Panc1 (cell line): ENCODE measurements at regions not wholly inside any gene's neighbourhood (a gene's known extent, or its start where the extent isn't known, plus 50 kb on each side); places are given as distances from the start of the nearest gene placed in this dataset.

ENCODE experiments used
- CTCF ChIP-seq: fragments of 450-650 bp; IDR thresholded peaks from 2 replicates; pipeline ENCODE4 v1.5.1; 2017; ENCODE audit warnings: mild to moderate bottlenecking
- POLR2AphosphoS5 ChIP-seq: IDR thresholded peaks from 2 replicates; pipeline ENCODE4 v1.6.1; 2012; ENCODE audit warnings: mild to moderate bottlenecking, low read depth, low read length, moderate library complexity
- SIN3A ChIP-seq: IDR thresholded peaks from 2 replicates; pipeline ENCODE4 v1.6.1; 2012; ENCODE audit warnings: low read depth, mild to moderate bottlenecking, low read length, moderate library complexity, borderline replicate concordance; ENCODE audit not compliant: insufficient read depth
- TF ChIP-seq, protein P1 (sequence below), 2 experiments: IDR thresholded peaks; 2 replicates each; pipeline ENCODE4 v1.6.1; 2011 to 2012; ENCODE audit warnings: low read depth in 2 of 2, control low read depth in 1 of 2, low read length in 1 of 2, mild to moderate bottlenecking in 1 of 2, moderate library complexity in 1 of 2; ENCODE audit not compliant: insufficient read depth in 1 of 2

DNA sequence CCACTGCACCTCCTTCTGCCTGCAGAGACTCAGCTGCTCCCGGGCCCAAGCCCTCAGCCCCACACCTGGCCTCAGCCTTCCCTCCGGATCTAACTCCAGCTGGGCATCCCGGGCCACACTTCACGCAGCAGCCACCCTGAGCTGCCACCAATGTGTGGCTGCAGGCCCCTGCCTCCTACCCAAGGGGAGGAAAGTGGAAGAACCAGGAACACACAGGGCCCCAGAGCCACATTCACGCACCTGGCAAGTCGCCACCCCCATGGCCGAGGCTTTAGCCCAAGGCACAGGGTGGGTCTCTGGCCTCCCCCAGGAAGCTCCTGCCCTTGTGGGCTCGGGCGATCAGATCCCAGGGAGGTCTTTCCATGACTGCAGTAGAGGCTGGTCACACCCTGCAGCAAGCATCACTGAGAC is 345.6 kb downstream of the CTTN start:
- TF ChIP-seq CTCF (no peak), POLR2AphosphoS5 (no peak), SIN3A (no peak)
- TF ChIP-seq, protein P1, sequence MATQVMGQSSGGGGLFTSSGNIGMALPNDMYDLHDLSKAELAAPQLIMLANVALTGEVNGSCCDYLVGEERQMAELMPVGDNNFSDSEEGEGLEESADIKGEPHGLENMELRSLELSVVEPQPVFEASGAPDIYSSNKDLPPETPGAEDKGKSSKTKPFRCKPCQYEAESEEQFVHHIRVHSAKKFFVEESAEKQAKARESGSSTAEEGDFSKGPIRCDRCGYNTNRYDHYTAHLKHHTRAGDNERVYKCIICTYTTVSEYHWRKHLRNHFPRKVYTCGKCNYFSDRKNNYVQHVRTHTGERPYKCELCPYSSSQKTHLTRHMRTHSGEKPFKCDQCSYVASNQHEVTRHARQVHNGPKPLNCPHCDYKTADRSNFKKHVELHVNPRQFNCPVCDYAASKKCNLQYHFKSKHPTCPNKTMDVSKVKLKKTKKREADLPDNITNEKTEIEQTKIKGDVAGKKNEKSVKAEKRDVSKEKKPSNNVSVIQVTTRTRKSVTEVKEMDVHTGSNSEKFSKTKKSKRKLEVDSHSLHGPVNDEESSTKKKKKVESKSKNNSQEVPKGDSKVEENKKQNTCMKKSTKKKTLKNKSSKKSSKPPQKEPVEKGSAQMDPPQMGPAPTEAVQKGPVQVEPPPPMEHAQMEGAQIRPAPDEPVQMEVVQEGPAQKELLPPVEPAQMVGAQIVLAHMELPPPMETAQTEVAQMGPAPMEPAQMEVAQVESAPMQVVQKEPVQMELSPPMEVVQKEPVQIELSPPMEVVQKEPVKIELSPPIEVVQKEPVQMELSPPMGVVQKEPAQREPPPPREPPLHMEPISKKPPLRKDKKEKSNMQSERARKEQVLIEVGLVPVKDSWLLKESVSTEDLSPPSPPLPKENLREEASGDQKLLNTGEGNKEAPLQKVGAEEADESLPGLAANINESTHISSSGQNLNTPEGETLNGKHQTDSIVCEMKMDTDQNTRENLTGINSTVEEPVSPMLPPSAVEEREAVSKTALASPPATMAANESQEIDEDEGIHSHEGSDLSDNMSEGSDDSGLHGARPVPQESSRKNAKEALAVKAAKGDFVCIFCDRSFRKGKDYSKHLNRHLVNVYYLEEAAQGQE (IDR thresholded peaks at IDR 0.05; ENCODE audit: insufficient read depth in 1 of 2, low read depth in 2 of 2, low read length in 1 of 2), result no peak
